ENCODE measurements at regions not wholly inside any gene's neighbourhood (a gene's known extent, or its start where the extent isn't known, plus 50 kb on each side); places are given as distances from the start of the nearest gene placed in this dataset.

GRCh38 chr11:128212324-128212723 lies 375.0 kb downstream of the ETS1 start:
- peaks cover 4% of the 10 kb centered on the region for H3K4me1 ChIP-seq (ENCODE audit: control insufficient read depth, insufficient read depth, low read length)
- no peak overlapping the region for H4K5ac ChIP-seq (ENCODE audit: low read depth, low read length)
- no peaks in the 10 kb centered on the region for H4K20me1 ChIP-seq (ENCODE audit: insufficient read depth, low read length)
- H3K23ac ChIP-seq (ENCODE audit: low read depth, low read length): no peak overlapping the region
- no peak overlapping the region for H3K4me2 ChIP-seq (ENCODE audit: low read depth, low read length)
- peaks cover 3% of the 10 kb centered on the region; the same call in 1 of the 2 replicates for H3K9me1 ChIP-seq (ENCODE audit: insufficient read depth, low read length)
- no peaks in the 10 kb centered on the region for H3K79me1 ChIP-seq (ENCODE audit: low read depth in 1 of 2, low read length in 2 of 2)
- H2BK120ac ChIP-seq (ENCODE audit: low read depth, low read length): no peak overlapping the region
- H2AK5ac ChIP-seq (ENCODE audit: low read depth, low read length): no peak overlapping the region
- no peak overlapping the region for H4K8ac ChIP-seq (ENCODE audit: low read depth in 2 of 2, low read length in 2 of 2)
- no peak overlapping the region for H3K4ac ChIP-seq (ENCODE audit: low read depth, low read length)
- H2BK15ac ChIP-seq (ENCODE audit: low read depth, low read length): no peak overlapping the region
- DNase-seq (no peak), ATAC-seq (ENCODE audit: low read depth) (no peak)
- H3K27ac ChIP-seq (ENCODE audit: insufficient read depth, low read length): no peak overlapping the region
- H3K14ac ChIP-seq (replicated peaks; ENCODE audit: low read depth, low read length): no peak overlapping the region
- WGBS, 2 experiments (ENCODE audit: extremely low coverage in 2 of 2, insufficient read length in 1 of 2): 92% methylated on average over 2 of the region's 2 CpGs; no CpG with 5 or more reads in 1 of the 2 experiments
- H3K36me3 ChIP-seq (ENCODE audit: control insufficient read depth, insufficient read depth, low read length): no peaks in the 10 kb centered on the region
- ChIA-PET CTCF (interaction anchor here (0.6 kb wide), 1 partner anchor 22 kb away, joined by 9 read pairs; no protein-coding TSS in a partner anchor), POLR2A (ENCODE audit: unreplicated experiment) (no interaction called here)
- H3K56ac ChIP-seq (ENCODE audit: extremely low read depth, insufficient read depth, low read length): no peak overlapping the region
- BruUV-seq (replicated peaks): no TSS peak
- no peak overlapping the region for H3K9ac ChIP-seq (ENCODE audit: low read depth, low read length)
- H3K9me3 ChIP-seq (ENCODE audit: control insufficient read depth, insufficient read depth, low read length): no peaks in the 10 kb centered on the region
- H2AFZ ChIP-seq (replicated peaks; ENCODE audit: low read length, poor library complexity): no peak overlapping the region
- dilution Hi-C loops (cut with HindIII; ENCODE audit: low sequenced_read_pairs, unreplicated experiment): no loop called here
- no peak overlapping the region for H3K4me3 ChIP-seq (ENCODE audit: insufficient read depth, low read depth, low read length)
- no peak overlapping the region for H2AK9ac ChIP-seq (replicated peaks; ENCODE audit: low read depth, low read length, poor library complexity)
- in situ Hi-C loops (cut with MboI; ENCODE audit: low sequenced_read_pairs): no loop called here
- intact Hi-C loops (cut with micrococcal nuclease): no loop called here
- H3K18ac ChIP-seq (ENCODE audit: low read depth, low read length): no peak overlapping the region
- no peak overlapping the region for H4K91ac ChIP-seq (ENCODE audit: insufficient read depth, low read depth, low read length)
- TF ChIP-seq USF2 (IDR thresholded peaks at IDR 0.05; ENCODE audit: low read depth, low read length) (no peak), MAFK (IDR thresholded peaks at IDR 0.05; ENCODE audit: low read depth, low read length) (no peak), MXI1 (IDR thresholded peaks at IDR 0.05; ENCODE audit: borderline replicate concordance, low read depth, low read length) (no peak), RFX5 (IDR thresholded peaks at IDR 0.05; ENCODE audit: low read depth, low read length) (no peak), SMC3 (IDR thresholded peaks at IDR 0.05; ENCODE audit: low read depth, low read length) (no peak), CTCF (conservative IDR thresholded peaks at IDR 0.05; ENCODE audit: low read depth, low read length) (no peak), RAD21 (IDR thresholded peaks at IDR 0.05; ENCODE audit: low read length) (no peak)
- H2BK20ac ChIP-seq (ENCODE audit: low read depth, low read length): no peak overlapping the region
- no peak overlapping the region for H2BK5ac ChIP-seq (ENCODE audit: low read depth, low read length, poor library complexity, severe bottlenecking)
- H3K27me3 ChIP-seq (ENCODE audit: control insufficient read depth, insufficient read depth, low read length): no peaks in the 10 kb centered on the region
